ENCODE measurements at regions not wholly inside any gene's neighbourhood (a gene's known extent, or its start where the extent isn't known, plus 50 kb on each side); places are given as distances from the start of the nearest gene placed in this dataset.

DNA sequence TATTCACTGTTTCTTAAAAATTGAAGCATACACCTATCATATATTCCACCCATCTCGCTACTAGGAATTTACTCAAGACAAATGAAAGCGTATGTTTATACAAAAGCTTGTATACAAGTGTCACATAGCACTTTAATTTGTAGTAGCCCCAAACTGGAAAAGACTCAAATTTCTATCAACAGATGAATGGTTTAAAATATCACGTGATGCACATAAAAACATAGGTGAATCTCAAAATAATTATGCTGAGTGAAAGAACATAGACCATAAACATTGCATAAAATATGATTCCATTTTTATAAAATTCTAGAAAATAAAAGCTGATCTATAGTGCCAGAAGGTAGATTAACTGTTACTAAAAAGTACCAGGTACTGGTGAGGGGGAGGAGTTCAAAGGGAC is 392.9 kb upstream of the LRATD1 start:
- no peak for FAIRE-seq
- CTCF ChIA-PET (ENCODE audit: low intra/inter-chr PET ratio, low total read pairs) = no interaction called here

DNA sequence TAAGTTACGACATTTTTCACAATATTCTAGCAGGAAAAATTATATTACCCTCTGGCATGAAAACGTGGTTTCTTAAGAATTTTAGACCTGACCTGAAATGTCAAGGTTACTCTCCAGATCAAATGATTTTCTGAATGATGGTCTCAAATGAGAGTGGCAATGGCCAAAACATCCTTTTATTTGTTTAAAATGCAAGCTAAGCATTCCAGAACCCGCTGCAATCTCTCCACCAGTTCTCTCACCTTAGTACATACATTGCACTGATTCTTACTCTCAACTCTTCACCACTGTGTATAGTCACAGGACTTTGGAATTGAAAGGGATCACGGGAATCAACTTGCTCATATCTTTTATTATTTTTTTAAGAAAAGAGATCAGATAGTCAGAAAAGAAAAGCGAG is 391.6 kb upstream of the LRATD1 start:
- Histone ChIP-seq H3K36me3 (replicated peaks in 1 of 2; ENCODE audit: control insufficient read depth in 1 of 2, insufficient read depth in 2 of 2, low read length in 2 of 2) (no peaks in the 10 kb centered on the region), H3K9me3 (ENCODE audit: low read length) (peaks cover 29% of the 10 kb centered on the region), H3K9ac (ENCODE audit: insufficient read depth, low read depth, low read length) (no peak overlapping the region), H3K27ac (ENCODE audit: extremely low read length, insufficient read depth, low read length) (no peak overlapping the region), H3K4me1 (ENCODE audit: insufficient read depth, low read length) (no peaks in the 10 kb centered on the region), H3K27me3 (ENCODE audit: control insufficient read depth in 1 of 2, insufficient read depth in 2 of 2, low read length in 2 of 2) (no peaks in the 10 kb centered on the region), H3K4me3 (replicated peaks in 1 of 3; ENCODE audit: insufficient read depth in 1 of 3, low read depth in 2 of 3, low read length in 3 of 3) (no peak overlapping the region), H4K20me1 (ENCODE audit: insufficient read depth, low read length) (no peaks in the 10 kb centered on the region), H2AFZ (ENCODE audit: low read length) (no peak overlapping the region), H3K4me2 (ENCODE audit: low read depth, low read length) (no peak overlapping the region), H3K79me2 (ENCODE audit: insufficient read depth, low read length) (no peaks in the 10 kb centered on the region)
- CTCF ChIA-PET (ENCODE audit: low intra/inter-chr PET ratio, low total read pairs) = no interaction called here
- intact Hi-C loops (cut with micrococcal nuclease; ENCODE audit: unreplicated experiment) (no loop called here), in situ Hi-C loops (cut with HindIII; ENCODE audit: extremely low pct_ligation_motif_present, low pct_unique_long_range_greater_than_20kb) (no loop called here)
- POLR2A ChIA-PET = no interaction called here
- FAIRE-seq = no peak
- DNase-seq (ENCODE audit: low spot score) = no peak
- BruUV-seq (replicated peaks) = no TSS peak
- 7% methylated on average over 5 of the region's 5 CpGs for WGBS (ENCODE audit: low lambda C conversion rate)
- TF ChIP-seq MAFK (conservative IDR thresholded peaks at IDR 0.05 in 1 of 2, IDR thresholded peaks at IDR 0.05 in 1 of 2; ENCODE audit: low read length in 2 of 2) (peak; percentile 79 to 90), MAFF (IDR thresholded peaks at IDR 0.05; ENCODE audit: low read depth, low read length) (peak; percentile 79)
- TF ChIP-seq, protein P1, sequence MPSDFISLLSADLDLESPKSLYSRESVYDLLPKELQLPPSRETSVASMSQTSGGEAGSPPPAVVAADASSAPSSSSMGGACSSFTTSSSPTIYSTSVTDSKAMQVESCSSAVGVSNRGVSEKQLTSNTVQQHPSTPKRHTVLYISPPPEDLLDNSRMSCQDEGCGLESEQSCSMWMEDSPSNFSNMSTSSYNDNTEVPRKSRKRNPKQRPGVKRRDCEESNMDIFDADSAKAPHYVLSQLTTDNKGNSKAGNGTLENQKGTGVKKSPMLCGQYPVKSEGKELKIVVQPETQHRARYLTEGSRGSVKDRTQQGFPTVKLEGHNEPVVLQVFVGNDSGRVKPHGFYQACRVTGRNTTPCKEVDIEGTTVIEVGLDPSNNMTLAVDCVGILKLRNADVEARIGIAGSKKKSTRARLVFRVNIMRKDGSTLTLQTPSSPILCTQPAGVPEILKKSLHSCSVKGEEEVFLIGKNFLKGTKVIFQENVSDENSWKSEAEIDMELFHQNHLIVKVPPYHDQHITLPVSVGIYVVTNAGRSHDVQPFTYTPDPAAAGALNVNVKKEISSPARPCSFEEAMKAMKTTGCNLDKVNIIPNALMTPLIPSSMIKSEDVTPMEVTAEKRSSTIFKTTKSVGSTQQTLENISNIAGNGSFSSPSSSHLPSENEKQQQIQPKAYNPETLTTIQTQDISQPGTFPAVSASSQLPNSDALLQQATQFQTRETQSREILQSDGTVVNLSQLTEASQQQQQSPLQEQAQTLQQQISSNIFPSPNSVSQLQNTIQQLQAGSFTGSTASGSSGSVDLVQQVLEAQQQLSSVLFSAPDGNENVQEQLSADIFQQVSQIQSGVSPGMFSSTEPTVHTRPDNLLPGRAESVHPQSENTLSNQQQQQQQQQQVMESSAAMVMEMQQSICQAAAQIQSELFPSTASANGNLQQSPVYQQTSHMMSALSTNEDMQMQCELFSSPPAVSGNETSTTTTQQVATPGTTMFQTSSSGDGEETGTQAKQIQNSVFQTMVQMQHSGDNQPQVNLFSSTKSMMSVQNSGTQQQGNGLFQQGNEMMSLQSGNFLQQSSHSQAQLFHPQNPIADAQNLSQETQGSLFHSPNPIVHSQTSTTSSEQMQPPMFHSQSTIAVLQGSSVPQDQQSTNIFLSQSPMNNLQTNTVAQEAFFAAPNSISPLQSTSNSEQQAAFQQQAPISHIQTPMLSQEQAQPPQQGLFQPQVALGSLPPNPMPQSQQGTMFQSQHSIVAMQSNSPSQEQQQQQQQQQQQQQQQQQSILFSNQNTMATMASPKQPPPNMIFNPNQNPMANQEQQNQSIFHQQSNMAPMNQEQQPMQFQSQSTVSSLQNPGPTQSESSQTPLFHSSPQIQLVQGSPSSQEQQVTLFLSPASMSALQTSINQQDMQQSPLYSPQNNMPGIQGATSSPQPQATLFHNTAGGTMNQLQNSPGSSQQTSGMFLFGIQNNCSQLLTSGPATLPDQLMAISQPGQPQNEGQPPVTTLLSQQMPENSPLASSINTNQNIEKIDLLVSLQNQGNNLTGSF (CRISPR knock-in tag; IDR thresholded peaks at IDR 0.05) = no peak
- no peak for ATAC-seq

More for the DNA sequence above, 392.9 kb upstream of the LRATD1 start:
- H3K79me2 ChIP-seq (ENCODE audit: insufficient read depth, low read length) = no peaks in the 10 kb centered on the region
- no peaks in the 10 kb centered on the region for H4K20me1 ChIP-seq (ENCODE audit: insufficient read depth, low read length)
- TF ChIP-seq ZNF160 (CRISPR knock-in tag; IDR thresholded peaks at IDR 0.05) (no peak), ZNF737 (CRISPR knock-in tag; IDR thresholded peaks at IDR 0.05; ENCODE audit: borderline replicate concordance) (no peak), RAD51 (IDR thresholded peaks at IDR 0.05; ENCODE audit: borderline replicate concordance) (peak; percentile 68)
- TF ChIP-seq, protein P2, sequence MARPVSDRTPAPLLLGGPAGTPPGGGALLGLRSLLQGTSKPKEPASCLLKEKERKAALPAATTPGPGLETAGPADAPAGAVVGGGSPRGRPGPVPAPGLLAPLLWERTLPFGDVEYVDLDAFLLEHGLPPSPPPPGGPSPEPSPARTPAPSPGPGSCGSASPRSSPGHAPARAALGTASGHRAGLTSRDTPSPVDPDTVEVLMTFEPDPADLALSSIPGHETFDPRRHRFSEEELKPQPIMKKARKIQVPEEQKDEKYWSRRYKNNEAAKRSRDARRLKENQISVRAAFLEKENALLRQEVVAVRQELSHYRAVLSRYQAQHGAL (CRISPR knock-in tag; IDR thresholded peaks at IDR 0.05; ENCODE audit: not compliant biosample characterization) = no peak
- TF ChIP-seq, protein P3, sequence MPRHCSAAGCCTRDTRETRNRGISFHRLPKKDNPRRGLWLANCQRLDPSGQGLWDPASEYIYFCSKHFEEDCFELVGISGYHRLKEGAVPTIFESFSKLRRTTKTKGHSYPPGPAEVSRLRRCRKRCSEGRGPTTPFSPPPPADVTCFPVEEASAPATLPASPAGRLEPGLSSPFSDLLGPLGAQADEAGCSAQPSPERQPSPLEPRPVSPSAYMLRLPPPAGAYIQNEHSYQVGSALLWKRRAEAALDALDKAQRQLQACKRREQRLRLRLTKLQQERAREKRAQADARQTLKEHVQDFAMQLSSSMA (CRISPR knock-in tag; IDR thresholded peaks at IDR 0.05) = no peak
- TF ChIP-seq, protein P4, sequence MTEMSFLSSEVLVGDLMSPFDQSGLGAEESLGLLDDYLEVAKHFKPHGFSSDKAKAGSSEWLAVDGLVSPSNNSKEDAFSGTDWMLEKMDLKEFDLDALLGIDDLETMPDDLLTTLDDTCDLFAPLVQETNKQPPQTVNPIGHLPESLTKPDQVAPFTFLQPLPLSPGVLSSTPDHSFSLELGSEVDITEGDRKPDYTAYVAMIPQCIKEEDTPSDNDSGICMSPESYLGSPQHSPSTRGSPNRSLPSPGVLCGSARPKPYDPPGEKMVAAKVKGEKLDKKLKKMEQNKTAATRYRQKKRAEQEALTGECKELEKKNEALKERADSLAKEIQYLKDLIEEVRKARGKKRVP (CRISPR knock-in tag; IDR thresholded peaks at IDR 0.05) = no peak
- POLR2A ChIA-PET = no interaction called here
- 4% methylated on average over 3 of the region's 3 CpGs for WGBS (ENCODE audit: low lambda C conversion rate)
- no peak overlapping the region for H3K27ac ChIP-seq (ENCODE audit: extremely low read length, insufficient read depth, low read length)
- no peak overlapping the region for H3K9ac ChIP-seq (ENCODE audit: insufficient read depth, low read depth, low read length)
- H3K4me3 ChIP-seq (replicated peaks in 1 of 3; ENCODE audit: insufficient read depth in 1 of 3, low read depth in 2 of 3, low read length in 3 of 3) = no peak overlapping the region
- DNase-seq (ENCODE audit: low spot score) (no peak), ATAC-seq (no peak)
- intact Hi-C loops (cut with micrococcal nuclease; ENCODE audit: unreplicated experiment) = no loop called here
- no TSS peak for BruUV-seq (replicated peaks)
- H2AFZ ChIP-seq (ENCODE audit: low read length) = no peak overlapping the region
- H3K4me1 ChIP-seq (ENCODE audit: insufficient read depth, low read length) = no peaks in the 10 kb centered on the region
- in situ Hi-C loops (cut with HindIII; ENCODE audit: extremely low pct_ligation_motif_present, low pct_unique_long_range_greater_than_20kb) = no loop called here
- peaks cover 26% of the 10 kb centered on the region for H3K9me3 ChIP-seq (ENCODE audit: low read length)
- H3K27me3 ChIP-seq (ENCODE audit: control insufficient read depth in 1 of 2, insufficient read depth in 2 of 2, low read length in 2 of 2) = no peaks in the 10 kb centered on the region
- no peaks in the 10 kb centered on the region for H3K36me3 ChIP-seq (replicated peaks in 1 of 2; ENCODE audit: control insufficient read depth in 1 of 2, insufficient read depth in 2 of 2, low read length in 2 of 2)
- no peak overlapping the region for H3K4me2 ChIP-seq (ENCODE audit: low read depth, low read length)

All from HepG2 (cell line).